Astrocyte (in vitro differentiated cells and primary cell): ENCODE measurements at regions not wholly inside any gene's neighbourhood (a gene's known extent, or its start where the extent isn't known, plus 50 kb on each side); places are given as distances from the start of the nearest gene placed in this dataset.

Source experiments
- DNase-seq: peaks from one replicate; pipeline ENCODE4 v3.0.0-alpha.2; 2010; ENCODE audit warnings: low read depth
- FAIRE-seq: peaks from 2 replicates; lab custom pipeline; 2011; peaks lifted over from hg19 to GRCh38; lab: Jason Lieb, UNC
- H2AFZ ChIP-seq: 2 replicates; pipeline ENCODE4 v1.6.0; 2012; ENCODE audit warnings: low read depth, low read length, inconsistent platforms
- H3K27ac ChIP-seq: 2 replicates; pipeline ENCODE4 v1.5.1; 2011; ENCODE audit warnings: low read depth, low read length, inconsistent platforms
- H3K27me3 ChIP-seq: 2 replicates; pipeline ENCODE4 v1.6.0; 2011; ENCODE audit warnings: low read length, inconsistent platforms; ENCODE audit not compliant: insufficient read depth
- H3K36me3 ChIP-seq: 2 replicates; pipeline ENCODE4 v1.5.1; 2011; ENCODE audit warnings: low read length, inconsistent platforms; ENCODE audit not compliant: insufficient read depth
- H3K4me1 ChIP-seq: 2 replicates; pipeline ENCODE4 v1.5.1; 2011; ENCODE audit warnings: low read length, inconsistent platforms; ENCODE audit not compliant: insufficient read depth
- H3K4me2 ChIP-seq: 2 replicates; pipeline ENCODE4 v1.6.0; 2012; ENCODE audit warnings: low read length, inconsistent platforms
- H3K4me3 ChIP-seq: 2 replicates; pipeline ENCODE4 v1.5.1; 2011; ENCODE audit warnings: low read depth, mild to moderate bottlenecking, low read length, inconsistent platforms; ENCODE audit not compliant: insufficient read depth
- H3K79me2 ChIP-seq: 2 replicates; pipeline ENCODE4 v1.6.0; 2012; ENCODE audit warnings: mild to moderate bottlenecking, low read length, inconsistent platforms; ENCODE audit not compliant: insufficient read depth
- H3K9ac ChIP-seq: 2 replicates; pipeline ENCODE4 v1.6.0; 2012; ENCODE audit warnings: mild to moderate bottlenecking, low read length, inconsistent platforms
- H3K9me3 ChIP-seq: 2 replicates; pipeline ENCODE4 v1.5.1; 2012; ENCODE audit warnings: low read depth, mild to moderate bottlenecking, low read length, inconsistent platforms; ENCODE audit not compliant: insufficient read depth
- H4K20me1 ChIP-seq: 2 replicates; pipeline ENCODE4 v1.6.0; 2012; ENCODE audit warnings: low read length, inconsistent platforms; ENCODE audit not compliant: insufficient read depth
- H3K27ac Mint-ChIP-seq: one replicate; pipeline ENCODE4 v1.8.0; 2021; ENCODE audit warnings: mild to moderate bottlenecking, mixed read lengths; ENCODE audit not compliant: unreplicated experiment
- H3K27me3 Mint-ChIP-seq: one replicate; pipeline ENCODE4 v1.8.0; 2021; ENCODE audit warnings: low read depth, mixed read lengths; ENCODE audit not compliant: unreplicated experiment
- H3K36me3 Mint-ChIP-seq: one replicate; pipeline ENCODE4 v1.8.0; 2021; ENCODE audit warnings: low read depth, mixed read lengths; ENCODE audit not compliant: unreplicated experiment
- H3K4me1 Mint-ChIP-seq: one replicate; pipeline ENCODE4 v1.8.0; 2021; ENCODE audit warnings: low read depth, mixed read lengths; ENCODE audit not compliant: unreplicated experiment
- H3K4me3 Mint-ChIP-seq: one replicate; pipeline ENCODE4 v1.8.0; 2021; ENCODE audit warnings: mild to moderate bottlenecking, moderate library complexity, mixed read lengths; ENCODE audit not compliant: unreplicated experiment
- H3K9me3 Mint-ChIP-seq: one replicate; pipeline ENCODE4 v1.8.0; 2021; ENCODE audit warnings: mild to moderate bottlenecking, mixed read lengths; ENCODE audit not compliant: unreplicated experiment
- CTCF ChIP-seq: IDR thresholded peaks from 2 replicates; pipeline ENCODE4 v1.5.1; 2011; ENCODE audit warnings: low read depth, mild to moderate bottlenecking, inconsistent platforms, low read length, moderate library complexity; ENCODE audit not compliant: insufficient read depth
- EZH2 ChIP-seq: IDR thresholded peaks from 2 replicates; pipeline ENCODE4 v1.6.1; 2012; ENCODE audit warnings: mild to moderate bottlenecking, low read length, inconsistent platforms; ENCODE audit not compliant: insufficient read depth

- FAIRE-seq (no peak), DNase-seq (no peak)
- H2AFZ ChIP-seq, result no peak overlapping the region
- no peaks in the 10 kb centered on the region for H3K36me3 Mint-ChIP-seq
- H3K36me3 ChIP-seq, result no peaks in the 10 kb centered on the region
- no peak overlapping the region for H3K4me3 ChIP-seq
- H3K27me3 ChIP-seq, result no peaks in the 10 kb centered on the region
- no peak overlapping the region for H3K27ac Mint-ChIP-seq
- TF ChIP-seq CTCF (no peak), EZH2 (no peak)
- no peaks in the 10 kb centered on the region for H3K79me2 ChIP-seq
- no peaks in the 10 kb centered on the region for H3K4me1 Mint-ChIP-seq
- H3K9ac ChIP-seq, result no peak overlapping the region
- H3K4me2 ChIP-seq, result no peak overlapping the region
- H3K27me3 Mint-ChIP-seq, result peaks cover 7% of the 10 kb centered on the region
- no peaks in the 10 kb centered on the region for H3K9me3 ChIP-seq
- H3K4me3 Mint-ChIP-seq, result no peak overlapping the region
- H3K9me3 Mint-ChIP-seq, result no peaks in the 10 kb centered on the region
- no peaks in the 10 kb centered on the region for H4K20me1 ChIP-seq
- H3K4me1 ChIP-seq, result no peaks in the 10 kb centered on the region
- no peak overlapping the region for H3K27ac ChIP-seq
These were observed 242.5 kb upstream of the SOX9 start for GRCh38 chr17:71878271-71878670.

DNA sequence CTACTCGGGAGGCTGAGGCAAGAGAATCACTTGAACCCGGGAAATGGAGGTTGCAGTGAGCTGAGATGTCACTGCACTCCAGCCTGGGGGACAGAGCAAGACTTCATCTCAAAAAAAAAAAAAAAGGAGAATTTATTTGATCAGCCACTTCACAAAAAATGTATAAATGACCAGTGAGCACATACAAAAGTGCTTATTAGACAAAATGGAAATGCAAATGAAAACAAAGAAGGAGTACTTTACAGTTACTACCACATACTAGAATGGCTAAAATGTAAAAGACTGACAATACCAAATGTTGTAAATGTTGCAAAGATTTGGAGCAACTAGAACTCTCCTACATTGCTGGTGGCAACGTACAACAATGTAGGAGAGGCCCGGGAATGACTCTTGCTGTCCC, 241.8 kb upstream of the SOX9 start:
- H3K27ac ChIP-seq, result no peak overlapping the region
- TF ChIP-seq CTCF, result no peak
- TF ChIP-seq EZH2, result no peak
- no peaks in the 10 kb centered on the region for H3K36me3 ChIP-seq
- H3K27me3 ChIP-seq, result no peaks in the 10 kb centered on the region
- H3K4me2 ChIP-seq, result no peak overlapping the region
- no peaks in the 10 kb centered on the region for H3K4me1 ChIP-seq
- H2AFZ ChIP-seq, result no peak overlapping the region
- no peak overlapping the region for H3K27ac Mint-ChIP-seq
- no peak overlapping the region for H3K4me3 Mint-ChIP-seq
- H3K36me3 Mint-ChIP-seq, result no peaks in the 10 kb centered on the region
- no peaks in the 10 kb centered on the region for H4K20me1 ChIP-seq
- H3K79me2 ChIP-seq, result no peaks in the 10 kb centered on the region
- no peaks in the 10 kb centered on the region for H3K9me3 Mint-ChIP-seq
- FAIRE-seq (no peak), DNase-seq (no peak)
- no peaks in the 10 kb centered on the region for H3K9me3 ChIP-seq
- peaks cover 7% of the 10 kb centered on the region for H3K27me3 Mint-ChIP-seq
- H3K4me3 ChIP-seq, result no peak overlapping the region
- H3K4me1 Mint-ChIP-seq, result no peaks in the 10 kb centered on the region
- H3K9ac ChIP-seq, result no peak overlapping the region

GRCh38 chr17:71881041-71881440, 239.8 kb upstream of the SOX9 start:
- no peaks in the 10 kb centered on the region for H3K36me3 Mint-ChIP-seq
- no peak overlapping the region for H3K4me2 ChIP-seq
- no peak overlapping the region for H3K4me3 Mint-ChIP-seq
- peaks cover 7% of the 10 kb centered on the region for H3K27me3 Mint-ChIP-seq
- no peaks in the 10 kb centered on the region for H3K36me3 ChIP-seq
- H3K27ac ChIP-seq, result no peak overlapping the region
- no peaks in the 10 kb centered on the region for H4K20me1 ChIP-seq
- no peaks in the 10 kb centered on the region for H3K4me1 Mint-ChIP-seq
- H3K27ac Mint-ChIP-seq, result no peak overlapping the region
- H2AFZ ChIP-seq, result no peak overlapping the region
- TF ChIP-seq EZH2 (no peak), CTCF (no peak)
- no peaks in the 10 kb centered on the region for H3K79me2 ChIP-seq
- DNase-seq (no peak), FAIRE-seq (no peak)
- no peaks in the 10 kb centered on the region for H3K9me3 ChIP-seq
- H3K4me1 ChIP-seq, result no peaks in the 10 kb centered on the region
- no peak overlapping the region for H3K4me3 ChIP-seq
- H3K9me3 Mint-ChIP-seq, result no peaks in the 10 kb centered on the region
- H3K9ac ChIP-seq, result no peak overlapping the region
- no peaks in the 10 kb centered on the region for H3K27me3 ChIP-seq
